ENCODE measurements at regions not wholly inside any gene's neighbourhood (a gene's known extent, or its start where the extent isn't known, plus 50 kb on each side); places are given as distances from the start of the nearest gene placed in this dataset.

DNA sequence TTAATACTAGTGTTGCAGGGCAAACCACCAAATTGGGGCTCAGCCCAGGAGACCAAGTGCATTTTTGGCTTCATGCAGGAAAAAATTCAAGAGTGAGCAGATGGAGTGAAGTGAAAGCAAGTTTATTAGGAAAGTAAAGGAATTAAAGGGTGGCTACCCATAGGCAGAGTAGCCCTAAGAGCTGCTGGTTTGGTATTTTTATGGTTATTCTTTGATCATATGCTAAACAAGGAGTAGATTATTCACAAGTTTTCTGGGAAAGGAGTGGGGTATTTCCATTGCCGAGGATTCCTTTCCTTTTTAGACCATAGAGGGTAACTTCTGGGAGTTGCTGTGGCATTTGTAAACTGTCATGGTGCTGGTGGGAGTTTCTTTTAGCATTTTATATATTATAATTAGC lies 459.0 kb downstream of the KLF5 start:
- CTCF ChIA-PET: no interaction called here
- DNase-seq: no peak
- no peak overlapping the region for H3K4me3 Mint-ChIP-seq
- H3K4me1 Mint-ChIP-seq: peaks cover 26% of the 10 kb centered on the region
- H3K9me3 Mint-ChIP-seq: no peaks in the 10 kb centered on the region
- no peak overlapping the region for H3K27ac Mint-ChIP-seq
- H3K27me3 Mint-ChIP-seq: peaks cover 4% of the 10 kb centered on the region
- no peaks in the 10 kb centered on the region for H3K36me3 Mint-ChIP-seq

DNA sequence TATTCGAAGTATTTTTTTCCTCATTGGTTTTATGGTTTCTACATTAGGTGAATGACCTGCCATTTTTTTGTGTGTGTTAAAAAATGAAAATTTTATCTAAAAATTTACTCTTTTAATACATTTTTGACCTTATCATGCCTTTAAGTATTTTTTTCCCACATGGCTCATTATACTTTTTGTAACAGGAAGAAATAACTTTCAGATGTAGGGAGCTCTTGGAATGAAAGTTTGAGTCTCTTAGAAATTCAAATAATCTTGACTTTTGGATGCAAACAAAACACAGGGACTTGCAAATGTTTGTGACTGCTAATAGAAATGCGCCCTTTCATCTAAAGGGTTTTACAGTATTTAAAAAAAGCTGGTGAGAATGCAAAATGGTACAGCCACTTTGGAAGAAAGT lies 457.9 kb downstream of the KLF5 start:
- no peaks in the 10 kb centered on the region for H3K36me3 Mint-ChIP-seq
- peaks cover 20% of the 10 kb centered on the region for H3K4me1 Mint-ChIP-seq
- no peak overlapping the region for H3K27ac Mint-ChIP-seq
- CTCF ChIA-PET: no interaction called here
- no peaks in the 10 kb centered on the region for H3K9me3 Mint-ChIP-seq
- peaks cover 4% of the 10 kb centered on the region for H3K27me3 Mint-ChIP-seq
- no peak for DNase-seq
- H3K4me3 Mint-ChIP-seq: no peak overlapping the region

DNA sequence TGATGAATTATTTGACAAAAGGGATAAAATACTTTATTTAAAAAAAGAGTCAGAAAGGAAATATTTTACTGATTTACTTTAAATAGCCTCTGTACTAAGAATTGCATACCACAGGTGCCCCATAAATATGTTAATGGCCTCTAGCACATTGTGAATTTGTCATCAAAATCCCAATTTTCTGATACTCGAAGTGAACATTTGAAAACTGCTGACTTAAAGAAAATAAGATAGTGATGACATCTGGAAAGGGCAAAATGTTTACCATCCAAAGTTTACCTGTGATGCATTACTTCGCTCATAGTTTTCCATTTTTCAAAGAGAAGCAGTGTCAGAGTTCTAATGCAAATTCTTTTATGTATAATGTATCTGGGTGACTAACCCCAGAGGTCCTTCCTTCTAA lies 455.4 kb downstream of the KLF5 start:
- CTCF ChIA-PET: interaction anchor here (0.7 kb wide), 1 partner anchor 477 kb away, joined by 3 read pairs; no protein-coding TSS in a partner anchor
- Mint-ChIP-seq H3K27ac (no peak overlapping the region), H3K36me3 (no peaks in the 10 kb centered on the region)

DNA sequence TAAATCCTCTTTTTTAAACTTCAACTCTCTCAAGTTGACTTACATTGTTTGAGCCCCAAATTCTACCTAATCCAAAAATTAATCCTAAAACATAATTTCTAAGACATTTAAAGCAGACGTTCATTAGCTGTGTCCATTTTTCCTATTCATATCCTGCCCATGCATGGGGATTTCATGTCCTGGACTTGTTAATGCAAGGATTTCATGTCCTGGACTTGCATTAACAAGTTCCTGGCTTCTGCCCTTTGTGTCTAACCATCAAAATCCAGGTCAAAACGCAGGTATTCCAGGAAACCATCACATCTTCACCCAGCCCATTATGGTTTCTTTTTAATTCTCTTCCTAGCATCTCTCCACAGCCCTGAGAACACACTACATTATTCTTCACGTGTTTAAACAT lies 454.9 kb downstream of the KLF5 start:
- DNase-seq: no peak
- Mint-ChIP-seq H3K4me1 (no peaks in the 10 kb centered on the region), H3K36me3 (no peaks in the 10 kb centered on the region), H3K4me3 (no peak overlapping the region), H3K27ac (no peak overlapping the region), H3K27me3 (peaks cover 4% of the 10 kb centered on the region), H3K9me3 (peaks cover 3% of the 10 kb centered on the region)
- CTCF ChIA-PET: interaction anchor here (0.7 kb wide), 1 partner anchor 477 kb away, joined by 3 read pairs; no protein-coding TSS in a partner anchor

More for the DNA sequence above, 455.4 kb downstream of the KLF5 start:
- no peak for DNase-seq
- Mint-ChIP-seq H3K27me3 (peaks cover 4% of the 10 kb centered on the region), H3K4me1 (no peaks in the 10 kb centered on the region), H3K4me3 (no peak overlapping the region), H3K9me3 (peaks cover 3% of the 10 kb centered on the region)

DNA sequence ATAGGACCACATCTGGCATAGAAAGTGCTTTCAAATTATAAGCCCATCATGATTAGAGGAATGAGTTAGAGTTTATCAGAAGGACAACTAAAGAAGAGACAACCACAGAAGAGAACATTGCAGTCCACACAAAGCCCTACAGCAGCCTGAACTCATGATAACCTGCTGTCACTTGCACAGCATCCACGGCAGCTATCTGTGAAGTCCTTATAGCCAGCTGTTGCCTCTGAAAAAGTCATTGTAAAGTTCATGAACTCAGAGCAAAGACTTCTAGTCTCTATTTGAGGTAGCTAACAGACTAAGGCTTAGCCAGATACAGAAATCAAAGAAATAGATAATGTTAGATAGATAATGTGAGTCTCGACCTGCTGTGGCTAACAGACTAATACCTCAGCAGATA lies 450.0 kb downstream of the KLF5 start:
- Mint-ChIP-seq H3K27me3 (no peaks in the 10 kb centered on the region), H3K4me3 (no peak overlapping the region), H3K36me3 (no peaks in the 10 kb centered on the region), H3K9me3 (peaks cover 3% of the 10 kb centered on the region), H3K4me1 (no peaks in the 10 kb centered on the region), H3K27ac (no peak overlapping the region)
- DNase-seq: no peak
- CTCF ChIA-PET: no interaction called here

DNA sequence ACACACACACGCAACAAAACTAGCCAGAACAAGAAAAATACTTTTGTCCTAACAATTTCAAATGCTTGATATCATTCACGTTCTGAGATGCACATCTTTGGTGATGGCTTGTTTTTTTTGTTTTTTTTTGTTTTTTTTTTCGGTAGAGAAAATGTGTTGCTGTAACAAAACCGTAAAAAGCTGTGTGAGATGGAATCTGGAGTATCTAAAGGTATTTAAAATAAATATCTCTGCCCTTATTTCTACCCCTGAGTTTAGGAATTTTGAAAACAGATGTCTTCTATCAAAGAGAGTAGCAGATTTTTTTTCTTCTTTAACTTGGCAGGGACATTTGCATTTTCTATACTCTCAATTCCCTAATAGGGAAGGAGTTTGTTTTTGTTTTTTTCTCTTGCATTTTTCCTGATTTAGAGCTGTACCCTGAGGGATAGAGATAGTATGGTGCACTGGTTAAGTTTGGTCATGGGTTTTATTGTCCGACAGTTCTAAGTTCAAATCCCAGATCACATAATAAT lies 446.6 kb downstream of the KLF5 start:
- no peaks in the 10 kb centered on the region for H3K9me3 Mint-ChIP-seq
- no peaks in the 10 kb centered on the region for H3K36me3 Mint-ChIP-seq
- no peaks in the 10 kb centered on the region for H3K4me1 Mint-ChIP-seq
- CTCF ChIA-PET: no interaction called here
- no peak for DNase-seq
- no peak overlapping the region for H3K4me3 Mint-ChIP-seq
- H3K27me3 Mint-ChIP-seq: no peaks in the 10 kb centered on the region
- H3K27ac Mint-ChIP-seq: no peak overlapping the region

DNA sequence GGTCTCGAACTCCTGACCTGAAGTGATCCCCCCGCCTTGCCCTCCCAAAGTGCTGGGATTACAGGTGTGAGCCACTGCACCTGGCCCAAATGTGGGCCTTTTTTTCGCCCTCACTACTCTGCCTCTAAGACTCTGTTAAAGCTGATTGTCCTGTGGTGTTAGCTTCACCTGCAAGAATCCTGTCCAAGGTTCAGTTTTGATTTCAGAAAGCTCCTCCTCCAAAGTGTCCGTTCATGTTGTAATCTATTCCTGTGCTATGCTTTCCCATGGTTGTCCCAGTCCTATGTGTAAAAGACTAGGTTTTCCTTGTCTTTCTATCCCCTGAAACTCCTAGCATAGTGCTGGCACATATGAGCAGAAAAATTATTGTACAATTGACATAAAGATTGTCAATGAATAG lies 440.9 kb downstream of the KLF5 start:
- Mint-ChIP-seq H3K27ac (no peak overlapping the region), H3K4me3 (no peak overlapping the region), H3K9me3 (no peaks in the 10 kb centered on the region), H3K4me1 (no peaks in the 10 kb centered on the region), H3K27me3 (no peaks in the 10 kb centered on the region), H3K36me3 (no peaks in the 10 kb centered on the region)
- DNase-seq: no peak
- CTCF ChIA-PET: no interaction called here

DNA sequence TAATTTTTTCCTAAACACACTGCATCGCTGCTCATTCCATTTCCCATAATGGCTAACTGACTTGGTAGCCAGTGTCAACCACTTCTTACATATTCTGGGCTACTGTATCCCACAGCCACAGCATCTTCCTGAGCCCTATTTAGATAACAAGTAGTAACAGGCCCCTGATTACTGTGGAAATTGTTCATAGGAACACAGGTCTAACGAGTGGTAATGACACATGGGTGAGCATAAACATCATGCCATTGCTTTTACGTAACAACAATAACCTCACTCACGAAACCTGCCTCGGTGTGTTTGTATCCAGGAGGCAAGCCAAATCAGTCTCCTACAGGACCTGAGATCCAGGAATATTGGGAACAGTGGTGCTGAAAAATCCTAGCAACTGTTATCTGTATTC lies 438.6 kb downstream of the KLF5 start:
- Mint-ChIP-seq H3K27ac (no peak overlapping the region), H3K27me3 (no peaks in the 10 kb centered on the region), H3K36me3 (no peaks in the 10 kb centered on the region), H3K4me3 (no peak overlapping the region), H3K9me3 (no peaks in the 10 kb centered on the region), H3K4me1 (peaks cover 5% of the 10 kb centered on the region)
- CTCF ChIA-PET: no interaction called here
- DNase-seq: no peak

DNA sequence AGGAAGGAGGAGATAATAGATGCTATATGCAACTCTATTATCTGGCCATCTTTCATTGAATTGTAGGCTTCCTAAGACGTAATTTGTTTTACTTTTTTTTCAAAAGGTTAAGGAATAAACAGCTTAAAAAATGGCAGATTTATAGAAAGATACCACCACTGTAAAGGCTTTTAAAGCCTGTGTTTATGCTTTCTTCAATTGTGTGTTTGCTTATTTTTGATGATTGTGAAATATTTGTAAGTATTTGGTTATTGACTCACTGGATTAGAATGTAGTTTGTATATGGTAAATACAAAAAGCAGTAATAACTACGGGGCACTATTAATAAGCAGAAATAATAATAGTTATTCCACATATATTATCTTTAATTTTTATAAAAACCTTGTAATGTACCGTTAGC lies 437.9 kb downstream of the KLF5 start:
- H3K4me1 Mint-ChIP-seq: peaks cover 5% of the 10 kb centered on the region
- H3K4me3 Mint-ChIP-seq: no peak overlapping the region
- CTCF ChIA-PET: no interaction called here
- no peaks in the 10 kb centered on the region for H3K9me3 Mint-ChIP-seq
- DNase-seq: no peak
- no peak overlapping the region for H3K27ac Mint-ChIP-seq
- no peaks in the 10 kb centered on the region for H3K27me3 Mint-ChIP-seq
- H3K36me3 Mint-ChIP-seq: no peaks in the 10 kb centered on the region

DNA sequence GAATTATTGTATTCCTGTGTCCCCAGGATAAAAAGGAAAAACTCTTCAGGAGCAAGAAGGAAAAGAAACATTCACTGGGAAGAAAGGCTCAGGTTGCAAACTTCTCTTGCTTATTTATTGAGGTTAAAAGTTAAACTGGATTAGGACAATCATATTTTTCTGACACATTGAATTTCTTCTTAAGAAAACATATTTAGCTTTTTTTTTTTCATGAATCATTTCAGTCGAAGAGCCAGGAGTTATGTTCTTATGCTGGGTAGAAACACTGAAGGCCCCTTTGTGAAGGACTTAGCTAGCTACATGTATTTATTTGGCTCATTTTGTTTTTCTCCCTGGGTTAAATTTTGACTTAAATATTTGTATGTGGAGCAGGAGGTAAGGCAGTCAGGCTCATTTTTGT lies 434.0 kb downstream of the KLF5 start:
- H3K4me1 Mint-ChIP-seq: peaks cover 5% of the 10 kb centered on the region
- H3K36me3 Mint-ChIP-seq: no peaks in the 10 kb centered on the region
- H3K27ac Mint-ChIP-seq: no peak overlapping the region
- H3K9me3 Mint-ChIP-seq: no peaks in the 10 kb centered on the region
- CTCF ChIA-PET: no interaction called here
- DNase-seq: no peak
- no peak overlapping the region for H3K4me3 Mint-ChIP-seq
- H3K27me3 Mint-ChIP-seq: no peaks in the 10 kb centered on the region

DNA sequence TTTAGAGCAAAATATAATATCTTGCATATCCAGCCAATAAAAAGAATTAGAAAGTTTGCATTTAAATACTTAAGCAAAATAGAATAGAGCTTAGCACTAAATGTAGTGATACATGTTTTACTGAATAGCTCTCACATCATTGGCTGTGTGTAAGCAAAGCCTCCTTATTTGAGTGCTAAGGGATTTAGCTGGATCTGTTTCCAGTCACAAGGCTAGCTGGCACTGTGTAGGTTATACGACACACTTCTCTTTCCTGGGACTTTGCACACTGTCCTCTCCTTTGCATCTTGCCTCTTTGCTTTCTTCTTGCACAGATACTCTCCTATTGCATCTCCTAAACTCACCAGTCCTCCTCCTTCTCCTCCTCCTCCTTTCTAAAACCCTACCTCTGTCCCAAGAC lies 423.8 kb downstream of the KLF5 start:
- Mint-ChIP-seq H3K36me3 (no peaks in the 10 kb centered on the region), H3K4me3 (no peak overlapping the region), H3K9me3 (no peaks in the 10 kb centered on the region), H3K27ac (no peak overlapping the region), H3K27me3 (peaks cover 4% of the 10 kb centered on the region), H3K4me1 (no peaks in the 10 kb centered on the region)
- DNase-seq: no peak
- CTCF ChIA-PET: no interaction called here

DNA sequence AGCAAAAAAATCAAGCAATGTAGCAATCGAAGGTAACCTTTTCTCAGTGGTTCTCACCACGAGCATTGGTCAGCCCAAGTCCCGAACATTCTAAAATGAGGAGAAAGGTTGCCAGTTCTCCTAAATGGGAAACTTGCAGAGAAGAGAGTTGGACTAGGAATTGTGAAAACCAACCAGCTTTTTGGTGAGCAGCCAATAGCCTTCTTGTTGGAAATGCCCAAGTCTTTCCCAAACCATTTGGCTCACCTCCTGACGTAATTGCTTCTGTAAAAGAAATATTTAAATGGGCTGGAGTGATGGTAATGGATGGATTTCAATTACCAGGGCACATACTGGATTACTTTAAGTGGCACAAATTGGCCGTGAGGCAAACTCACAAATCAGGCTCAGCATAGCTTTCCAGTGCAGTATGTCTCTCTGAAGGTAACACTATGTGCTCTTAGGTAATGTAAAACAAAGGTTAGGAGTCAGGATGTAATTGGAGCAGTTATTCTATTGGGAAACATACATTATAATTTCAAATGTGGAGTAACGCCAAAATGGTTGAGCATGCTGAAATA lies 423.2 kb downstream of the KLF5 start:
- no peaks in the 10 kb centered on the region for H3K9me3 Mint-ChIP-seq
- H3K4me1 Mint-ChIP-seq: no peaks in the 10 kb centered on the region
- H3K36me3 Mint-ChIP-seq: no peaks in the 10 kb centered on the region
- no peak overlapping the region for H3K4me3 Mint-ChIP-seq
- CTCF ChIA-PET: no interaction called here
- DNase-seq: no peak
- peaks cover 4% of the 10 kb centered on the region for H3K27me3 Mint-ChIP-seq
- no peak overlapping the region for H3K27ac Mint-ChIP-seq

DNA sequence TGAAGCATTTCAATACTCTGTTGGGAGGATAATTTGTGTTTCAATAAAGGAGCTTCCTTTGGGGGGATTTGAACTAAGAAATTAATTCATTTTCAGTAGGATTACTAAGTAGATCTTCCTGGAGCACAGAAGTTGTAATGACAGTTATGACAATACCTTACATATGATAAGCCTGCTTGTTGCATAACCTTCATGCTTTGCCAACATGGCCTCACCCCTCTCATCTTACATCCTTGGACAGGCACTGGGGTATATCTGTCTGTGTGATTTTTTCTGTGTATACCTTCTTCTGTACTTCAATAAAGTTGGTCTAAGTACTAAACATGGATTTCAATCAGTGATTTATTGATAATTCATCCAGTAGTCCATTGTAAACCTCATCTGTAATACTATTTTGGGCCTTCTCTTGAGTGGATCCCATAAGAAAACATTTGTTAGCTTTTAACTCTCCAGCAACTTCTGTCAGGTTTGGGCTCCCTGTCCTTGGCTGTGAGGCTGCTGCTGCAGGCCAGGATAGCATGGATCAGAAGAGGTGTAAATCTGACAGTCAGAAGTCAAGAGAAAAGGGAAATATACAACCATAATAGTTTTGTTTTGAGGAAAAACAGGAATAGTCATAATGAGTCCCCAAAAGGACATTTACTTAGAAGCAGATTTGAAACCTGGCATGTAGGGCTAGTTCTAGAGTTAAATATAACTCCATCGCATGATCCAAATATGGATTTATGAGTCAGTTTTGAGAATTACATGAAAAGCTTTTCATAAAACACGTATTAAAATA lies 422.2 kb downstream of the KLF5 start:
- no peaks in the 10 kb centered on the region for H3K36me3 Mint-ChIP-seq

DNA sequence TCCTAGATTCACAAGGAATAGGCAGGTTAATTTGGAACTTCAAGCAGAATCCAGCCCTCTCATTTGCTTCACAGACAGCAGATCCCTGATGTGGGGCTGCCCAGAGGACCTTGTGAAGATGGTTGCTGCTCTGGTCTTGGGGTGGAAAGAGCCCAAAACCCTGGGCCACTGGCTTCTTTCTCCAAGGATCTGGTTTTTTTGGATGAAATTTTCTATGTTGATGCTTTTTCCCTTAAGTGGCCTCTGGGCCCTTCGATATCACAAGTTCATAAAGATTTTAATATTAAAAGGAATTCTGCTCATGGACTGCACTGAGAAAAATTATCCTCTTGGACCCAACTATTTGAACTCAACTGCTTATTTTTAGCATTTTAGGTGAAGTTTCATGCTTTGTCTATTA lies 421.1 kb downstream of the KLF5 start:
- no peak for DNase-seq
- H3K27ac Mint-ChIP-seq: no peak overlapping the region
- no peaks in the 10 kb centered on the region for H3K9me3 Mint-ChIP-seq
- CTCF ChIA-PET: no interaction called here
- no peak overlapping the region for H3K4me3 Mint-ChIP-seq
- H3K27me3 Mint-ChIP-seq: peaks cover 4% of the 10 kb centered on the region
- no peaks in the 10 kb centered on the region for H3K4me1 Mint-ChIP-seq
- no peaks in the 10 kb centered on the region for H3K36me3 Mint-ChIP-seq

More for the DNA sequence above, 422.2 kb downstream of the KLF5 start:
- Mint-ChIP-seq H3K4me3 (no peak overlapping the region), H3K27me3 (peaks cover 4% of the 10 kb centered on the region), H3K4me1 (no peaks in the 10 kb centered on the region), H3K27ac (no peak overlapping the region), H3K9me3 (no peaks in the 10 kb centered on the region)
- no peak for DNase-seq
- CTCF ChIA-PET: no interaction called here

DNA sequence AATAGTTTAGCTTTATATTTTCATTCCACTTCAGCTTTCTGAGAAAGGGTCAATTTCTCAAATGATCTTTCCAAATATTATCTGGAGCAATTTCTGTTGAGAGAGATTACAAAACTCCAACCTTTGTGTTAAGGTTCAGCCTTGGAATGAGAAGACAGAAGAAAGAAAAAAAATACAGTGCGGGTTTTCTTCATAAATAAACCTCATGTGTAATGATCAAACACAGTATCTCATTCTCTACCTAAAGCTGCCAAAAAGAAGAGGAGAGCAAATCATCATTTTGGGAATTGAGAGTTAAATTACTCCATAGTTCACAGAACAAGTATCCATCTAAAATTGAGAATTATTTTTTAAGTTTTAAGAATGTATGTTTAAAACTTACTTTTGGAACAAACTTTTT lies 420.5 kb downstream of the KLF5 start:
- no peaks in the 10 kb centered on the region for H3K4me1 Mint-ChIP-seq
- peaks cover 4% of the 10 kb centered on the region for H3K27me3 Mint-ChIP-seq

More for the DNA sequence above, 420.5 kb downstream of the KLF5 start:
- no peaks in the 10 kb centered on the region for H3K36me3 Mint-ChIP-seq
- no peaks in the 10 kb centered on the region for H3K9me3 Mint-ChIP-seq
- CTCF ChIA-PET: no interaction called here
- no peak overlapping the region for H3K4me3 Mint-ChIP-seq
- H3K27ac Mint-ChIP-seq: no peak overlapping the region
- no peak for DNase-seq

Measured in activated naive CD4-positive, alpha-beta T cell treated with anti-CD3 and anti-CD28 coated beads, Interleukin-2, amount 10 ng/mL, durations not matched to agents 7 days and 5 days (primary cell).